ENCODE measurements at regions not wholly inside any gene's neighbourhood (a gene's known extent, or its start where the extent isn't known, plus 50 kb on each side); places are given as distances from the start of the nearest gene placed in this dataset.

DNA sequence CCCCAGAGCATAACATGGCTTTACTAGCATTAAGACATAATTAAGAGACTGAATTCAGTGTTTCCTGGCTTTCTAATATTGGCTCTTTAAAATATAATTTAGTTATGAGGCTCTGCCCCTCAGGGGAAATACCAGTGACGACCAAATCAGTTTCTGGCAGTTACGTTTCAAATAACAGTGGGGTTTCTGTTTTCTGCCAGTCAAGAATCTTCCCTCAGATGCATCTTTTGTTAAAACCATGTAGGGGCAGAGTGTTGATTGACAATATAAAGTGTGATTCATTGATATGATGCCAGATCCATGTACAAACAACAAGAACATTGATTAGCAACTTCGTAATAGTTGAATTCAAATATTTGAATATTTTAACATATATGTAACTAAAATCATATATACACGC lies 1169.7 kb downstream of the DIAPH3 start:
- no peak overlapping the region for H3K27ac Mint-ChIP-seq

DNA sequence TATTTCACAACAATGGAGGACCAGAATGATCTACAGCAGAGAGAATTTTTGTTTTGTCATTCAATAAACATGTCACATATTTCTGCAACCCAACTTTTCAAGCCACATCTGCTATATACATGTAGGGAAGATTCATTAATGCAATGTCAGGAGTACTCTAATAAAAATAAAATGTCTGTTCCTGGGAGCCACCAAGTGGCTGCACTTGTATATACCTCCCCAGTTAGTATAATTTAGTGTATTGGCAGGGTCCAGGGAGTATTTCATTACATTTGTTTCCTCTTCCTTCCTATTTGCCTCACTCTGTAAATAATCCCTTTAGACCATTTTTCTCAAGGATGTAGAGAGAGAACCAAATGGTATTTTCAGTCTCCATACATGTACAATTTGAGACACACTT lies 1169.0 kb downstream of the DIAPH3 start:
- intact Hi-C loops (cut with DNase I, micrococcal nuclease): no loop called here
- H3K9me3 Mint-ChIP-seq: peaks cover 3% of the 10 kb centered on the region
- H3K4me1 Mint-ChIP-seq (ENCODE audit: low read depth): no peaks in the 10 kb centered on the region
- DNase-seq (no peak), ATAC-seq (ENCODE audit: poor library complexity) (no peak)
- Histone ChIP-seq H3K9me3 (ENCODE audit: control insufficient read depth in 1 of 2, insufficient read depth in 1 of 2, low read length in 2 of 2) (no peaks in the 10 kb centered on the region), H3K4me3 (ENCODE audit: low read length) (no peak overlapping the region), H3K36me3 (ENCODE audit: insufficient read depth, low read length) (no peaks in the 10 kb centered on the region), H3K27me3 (ENCODE audit: control insufficient read depth in 1 of 2, insufficient read depth in 2 of 2, low read length in 2 of 2) (no peaks in the 10 kb centered on the region), H3K4me1 (ENCODE audit: insufficient read depth, low read length) (no peaks in the 10 kb centered on the region), H3K27ac (ENCODE audit: low read depth in 1 of 2, low read length in 2 of 2) (no peak overlapping the region)
- H3K27ac Mint-ChIP-seq: no peak overlapping the region
- H3K4me3 Mint-ChIP-seq: no peak overlapping the region
- ChIA-PET POLR2A (no interaction called here), CTCF (no interaction called here)
- H3K36me3 Mint-ChIP-seq (ENCODE audit: low read depth): no peaks in the 10 kb centered on the region
- TF ChIP-seq, protein P1, sequence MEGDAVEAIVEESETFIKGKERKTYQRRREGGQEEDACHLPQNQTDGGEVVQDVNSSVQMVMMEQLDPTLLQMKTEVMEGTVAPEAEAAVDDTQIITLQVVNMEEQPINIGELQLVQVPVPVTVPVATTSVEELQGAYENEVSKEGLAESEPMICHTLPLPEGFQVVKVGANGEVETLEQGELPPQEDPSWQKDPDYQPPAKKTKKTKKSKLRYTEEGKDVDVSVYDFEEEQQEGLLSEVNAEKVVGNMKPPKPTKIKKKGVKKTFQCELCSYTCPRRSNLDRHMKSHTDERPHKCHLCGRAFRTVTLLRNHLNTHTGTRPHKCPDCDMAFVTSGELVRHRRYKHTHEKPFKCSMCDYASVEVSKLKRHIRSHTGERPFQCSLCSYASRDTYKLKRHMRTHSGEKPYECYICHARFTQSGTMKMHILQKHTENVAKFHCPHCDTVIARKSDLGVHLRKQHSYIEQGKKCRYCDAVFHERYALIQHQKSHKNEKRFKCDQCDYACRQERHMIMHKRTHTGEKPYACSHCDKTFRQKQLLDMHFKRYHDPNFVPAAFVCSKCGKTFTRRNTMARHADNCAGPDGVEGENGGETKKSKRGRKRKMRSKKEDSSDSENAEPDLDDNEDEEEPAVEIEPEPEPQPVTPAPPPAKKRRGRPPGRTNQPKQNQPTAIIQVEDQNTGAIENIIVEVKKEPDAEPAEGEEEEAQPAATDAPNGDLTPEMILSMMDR (IDR thresholded peaks at IDR 0.05): no peak
- no peaks in the 10 kb centered on the region for H3K27me3 Mint-ChIP-seq

More for the DNA sequence above, 1169.7 kb downstream of the DIAPH3 start:
- CTCF ChIA-PET: no interaction called here
- Mint-ChIP-seq H3K36me3 (ENCODE audit: low read depth) (no peaks in the 10 kb centered on the region), H3K4me1 (ENCODE audit: low read depth) (no peaks in the 10 kb centered on the region), H3K9me3 (peaks cover 3% of the 10 kb centered on the region), H3K4me3 (no peak overlapping the region), H3K27me3 (no peaks in the 10 kb centered on the region)
- H3K4me1 ChIP-seq (ENCODE audit: insufficient read depth, low read length): no peaks in the 10 kb centered on the region
- H3K27ac ChIP-seq (ENCODE audit: low read depth in 1 of 2, low read length in 2 of 2): no peak overlapping the region
- no peaks in the 10 kb centered on the region for H3K9me3 ChIP-seq (ENCODE audit: control insufficient read depth in 1 of 2, insufficient read depth in 1 of 2, low read length in 2 of 2)
- H3K4me3 ChIP-seq (ENCODE audit: low read length): no peak overlapping the region
- TF ChIP-seq, protein P1 (IDR thresholded peaks at IDR 0.05): no peak
- no peaks in the 10 kb centered on the region for H3K36me3 ChIP-seq (ENCODE audit: insufficient read depth, low read length)
- intact Hi-C loops (cut with DNase I, micrococcal nuclease): no loop called here
- no peak for DNase-seq
- no peak for ATAC-seq (ENCODE audit: poor library complexity)
- H3K27me3 ChIP-seq (ENCODE audit: control insufficient read depth in 1 of 2, insufficient read depth in 2 of 2, low read length in 2 of 2): no peaks in the 10 kb centered on the region
- POLR2A ChIA-PET: no interaction called here

DNA sequence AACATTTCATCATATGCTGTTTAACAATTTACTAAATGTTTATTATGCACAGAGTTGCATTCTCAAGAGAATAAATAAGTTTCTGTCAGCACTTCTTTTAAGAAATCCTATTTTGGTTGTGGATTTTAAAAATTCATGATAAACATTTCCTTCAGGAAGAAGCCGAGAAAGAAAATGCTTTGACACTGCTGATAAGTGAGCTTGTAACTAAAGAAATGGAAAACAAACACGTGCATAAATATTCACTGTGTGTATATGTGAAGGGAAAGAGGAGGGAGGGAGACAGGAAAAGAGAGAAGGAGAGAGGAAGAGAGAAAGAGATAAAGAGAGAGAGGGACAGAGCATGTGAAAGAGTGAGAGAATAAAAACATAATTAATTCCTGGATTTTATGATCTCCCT lies 1165.0 kb downstream of the DIAPH3 start:
- no peak overlapping the region for H3K27ac ChIP-seq (ENCODE audit: low read depth in 1 of 2, low read length in 2 of 2)
- H3K27ac Mint-ChIP-seq: no peak overlapping the region
- ChIA-PET CTCF (no interaction called here), POLR2A (no interaction called here)
- H3K27me3 ChIP-seq (ENCODE audit: control insufficient read depth in 1 of 2, insufficient read depth in 2 of 2, low read length in 2 of 2): no peaks in the 10 kb centered on the region
- no peaks in the 10 kb centered on the region for H3K9me3 Mint-ChIP-seq
- H3K27me3 Mint-ChIP-seq: no peaks in the 10 kb centered on the region
- no peaks in the 10 kb centered on the region for H3K36me3 Mint-ChIP-seq (ENCODE audit: low read depth)
- H3K4me3 ChIP-seq (ENCODE audit: low read length): no peak overlapping the region
- no peak for ATAC-seq (ENCODE audit: poor library complexity)
- H3K36me3 ChIP-seq (ENCODE audit: insufficient read depth, low read length): no peaks in the 10 kb centered on the region
- TF ChIP-seq, protein P1 (IDR thresholded peaks at IDR 0.05): no peak
- H3K4me3 Mint-ChIP-seq: no peak overlapping the region
- intact Hi-C loops (cut with DNase I, micrococcal nuclease): no loop called here
- H3K4me1 Mint-ChIP-seq (ENCODE audit: low read depth): no peaks in the 10 kb centered on the region
- peaks cover 0 to 4% of the 10 kb centered on the region in 2 experiments for H3K9me3 ChIP-seq (ENCODE audit: control insufficient read depth in 1 of 2, insufficient read depth in 1 of 2, low read length in 2 of 2)
- no peaks in the 10 kb centered on the region for H3K4me1 ChIP-seq (ENCODE audit: insufficient read depth, low read length)
- no peak for DNase-seq

All from CD4-positive, alpha-beta T cell (primary cell).